Thoracic aorta (tissue), 2 donors: ENCODE measurements at regions not wholly inside any gene's neighbourhood (a gene's known extent, or its start where the extent isn't known, plus 50 kb on each side); places are given as distances from the start of the nearest gene placed in this dataset.
"Not testable (repeated sequence)": the region's sequence is repeated elsewhere in the genome, so short reads cannot be mapped to it uniquely, and the experiment has no call there.

Experiments
- ATAC-seq: fragments of 150-250 bp; one replicate; pipeline ENCODE4 v1.8.0; 2017; ENCODE audit warnings: low read depth; ENCODE audit not compliant: insufficient number of reproducible peaks, low FRiP score
- DNase-seq: peaks from one replicate; pipeline ENCODE4 v3.0.0-alpha.2; 2020; ENCODE audit warnings: low spot score
- H3K27ac ChIP-seq, 2 donors: fragments of 200-600 bp; sonication (generic); 1 replicate in 1 of 2; 2 replicates in 1 of 2; pipeline ENCODE4 v1.5.1; 2016; ENCODE audit warnings: mild to moderate bottlenecking in 2 of 2, moderate library complexity in 2 of 2
- H3K27me3 ChIP-seq: fragments of 200-600 bp; sonication (generic); replicated peaks from 2 replicates; pipeline ENCODE4 v1.6.0; 2016; ENCODE audit warnings: mild to moderate bottlenecking; ENCODE audit not compliant: insufficient read depth
- H3K36me3 ChIP-seq: fragments of 200-600 bp; sonication (generic); one replicate; pipeline ENCODE4 v1.5.1; 2016
- H3K4me1 ChIP-seq, 2 donors: fragments of 200-600 bp; sonication (generic); 1 replicate in 1 of 2; 2 replicates in 1 of 2; pipeline versions ENCODE4 v1.5.1 to v1.6.0; 2016; ENCODE audit warnings: low read depth in 2 of 2, mild to moderate bottlenecking in 1 of 2; ENCODE audit not compliant: control insufficient read depth in 1 of 2
- H3K4me3 ChIP-seq: fragments of 200-600 bp; sonication (generic); 2 replicates; pipeline ENCODE4 v1.5.1; 2016; ENCODE audit warnings: mild to moderate bottlenecking
- H3K9me3 ChIP-seq: fragments of 200-600 bp; sonication (generic); 2 replicates; pipeline ENCODE4 v1.5.1; 2016
- TF ChIP-seq, protein P1 (sequence below): fragments of 200-600 bp; sonication (generic); IDR thresholded peaks from one replicate; pipeline ENCODE4 v1.5.1; 2019; ENCODE audit warnings: antibody characterized with exemption

GRCh38 chr19:14328406-14328805, 52.8 kb upstream of the ADGRE5 start:
- DNase-seq: no peak
- TF ChIP-seq, protein P1, sequence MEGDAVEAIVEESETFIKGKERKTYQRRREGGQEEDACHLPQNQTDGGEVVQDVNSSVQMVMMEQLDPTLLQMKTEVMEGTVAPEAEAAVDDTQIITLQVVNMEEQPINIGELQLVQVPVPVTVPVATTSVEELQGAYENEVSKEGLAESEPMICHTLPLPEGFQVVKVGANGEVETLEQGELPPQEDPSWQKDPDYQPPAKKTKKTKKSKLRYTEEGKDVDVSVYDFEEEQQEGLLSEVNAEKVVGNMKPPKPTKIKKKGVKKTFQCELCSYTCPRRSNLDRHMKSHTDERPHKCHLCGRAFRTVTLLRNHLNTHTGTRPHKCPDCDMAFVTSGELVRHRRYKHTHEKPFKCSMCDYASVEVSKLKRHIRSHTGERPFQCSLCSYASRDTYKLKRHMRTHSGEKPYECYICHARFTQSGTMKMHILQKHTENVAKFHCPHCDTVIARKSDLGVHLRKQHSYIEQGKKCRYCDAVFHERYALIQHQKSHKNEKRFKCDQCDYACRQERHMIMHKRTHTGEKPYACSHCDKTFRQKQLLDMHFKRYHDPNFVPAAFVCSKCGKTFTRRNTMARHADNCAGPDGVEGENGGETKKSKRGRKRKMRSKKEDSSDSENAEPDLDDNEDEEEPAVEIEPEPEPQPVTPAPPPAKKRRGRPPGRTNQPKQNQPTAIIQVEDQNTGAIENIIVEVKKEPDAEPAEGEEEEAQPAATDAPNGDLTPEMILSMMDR: no peak
- no peaks in the 10 kb centered on the region for H3K36me3 ChIP-seq
- no peaks in the 10 kb centered on the region for H3K9me3 ChIP-seq
- peaks cover 3 to 4% of the 10 kb centered on the region in 2 donors for H3K4me1 ChIP-seq
- H3K27ac ChIP-seq: no peak overlapping the region
- no peak overlapping the region for H3K4me3 ChIP-seq
- ATAC-seq: no peak
- no peaks in the 10 kb centered on the region for H3K27me3 ChIP-seq

DNA sequence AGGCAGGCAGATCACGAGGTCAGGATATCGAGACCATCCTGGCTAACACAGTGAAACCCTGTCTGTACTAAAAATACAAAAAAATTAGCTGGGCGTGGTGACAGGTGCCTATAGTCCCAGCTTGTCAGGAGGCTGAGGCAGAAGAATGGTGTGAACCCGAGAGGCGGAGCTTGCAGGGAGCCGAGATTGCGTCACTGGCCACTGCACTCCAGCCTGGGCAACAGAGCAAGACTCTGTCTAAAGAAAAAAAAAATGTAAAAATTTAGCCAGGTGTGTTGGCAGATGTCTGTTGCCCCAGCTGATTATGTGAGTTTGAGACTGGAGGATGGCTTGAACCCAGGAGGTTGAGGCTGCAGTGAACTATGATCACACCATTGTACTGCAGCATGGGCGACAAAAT, 54.2 kb upstream of the ADGRE5 start:
- H3K27ac ChIP-seq, H3K27me3 ChIP-seq, H3K4me1 ChIP-seq, DNase-seq, H3K4me3 ChIP-seq, H3K36me3 ChIP-seq, H3K9me3 ChIP-seq, ATAC-seq: not testable (repeated sequence)

DNA sequence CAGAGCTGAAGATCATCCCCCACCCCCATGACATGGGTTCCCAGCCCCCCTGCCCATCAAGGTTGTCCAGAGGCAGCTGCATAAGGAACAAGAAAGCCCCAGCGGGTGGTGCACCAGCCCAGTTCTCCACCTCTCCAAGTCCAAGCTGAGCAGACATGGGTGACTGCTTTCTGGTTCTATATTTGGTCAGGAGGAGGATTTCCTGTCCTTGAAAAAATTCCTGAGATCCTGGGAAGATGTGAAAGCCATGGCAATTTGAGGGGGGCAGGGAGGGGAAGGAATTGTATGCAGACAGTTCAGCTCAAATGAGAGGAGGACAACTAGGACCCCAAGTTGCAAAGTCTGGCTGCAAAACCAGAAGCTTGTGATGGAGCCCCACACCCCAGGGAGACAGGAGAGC, 55.4 kb upstream of the ADGRE5 start:
- H3K4me1 ChIP-seq: no peaks in the 10 kb centered on the region
- no peak for ATAC-seq
- no peaks in the 10 kb centered on the region for H3K9me3 ChIP-seq
- no peak overlapping the region for H3K27ac ChIP-seq
- TF ChIP-seq, protein P1: no peak
- H3K27me3 ChIP-seq: no peaks in the 10 kb centered on the region
- H3K4me3 ChIP-seq: no peak overlapping the region
- no peak for DNase-seq
- H3K36me3 ChIP-seq: no peaks in the 10 kb centered on the region

DNA sequence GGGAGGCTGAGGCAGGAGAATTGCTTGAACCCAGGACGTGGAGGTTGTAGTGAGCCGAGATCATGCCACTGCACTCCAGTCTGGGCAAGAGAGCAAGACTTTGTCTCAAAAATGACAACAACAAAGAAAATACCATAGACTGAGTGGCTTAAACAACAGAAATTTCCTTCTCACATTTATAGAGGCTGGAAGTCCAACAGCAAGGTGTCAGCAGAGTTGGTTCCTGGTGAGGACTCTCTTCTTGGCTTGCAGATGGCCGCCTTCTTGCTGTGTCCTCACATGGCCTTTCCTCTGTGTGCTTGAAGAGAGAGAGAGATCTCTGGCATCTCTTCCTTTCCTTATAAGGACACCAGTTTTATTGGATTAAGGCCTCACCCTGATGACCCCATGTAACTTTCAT, 56.1 kb upstream of the ADGRE5 start:
- DNase-seq: no peak
- no peak for ATAC-seq
- Histone ChIP-seq H3K4me1 (no peaks in the 10 kb centered on the region), H3K27ac (no peak overlapping the region), H3K27me3 (no peaks in the 10 kb centered on the region), H3K4me3 (no peak overlapping the region), H3K9me3 (no peaks in the 10 kb centered on the region), H3K36me3 (no peaks in the 10 kb centered on the region)
- TF ChIP-seq, protein P1: no peak

DNA sequence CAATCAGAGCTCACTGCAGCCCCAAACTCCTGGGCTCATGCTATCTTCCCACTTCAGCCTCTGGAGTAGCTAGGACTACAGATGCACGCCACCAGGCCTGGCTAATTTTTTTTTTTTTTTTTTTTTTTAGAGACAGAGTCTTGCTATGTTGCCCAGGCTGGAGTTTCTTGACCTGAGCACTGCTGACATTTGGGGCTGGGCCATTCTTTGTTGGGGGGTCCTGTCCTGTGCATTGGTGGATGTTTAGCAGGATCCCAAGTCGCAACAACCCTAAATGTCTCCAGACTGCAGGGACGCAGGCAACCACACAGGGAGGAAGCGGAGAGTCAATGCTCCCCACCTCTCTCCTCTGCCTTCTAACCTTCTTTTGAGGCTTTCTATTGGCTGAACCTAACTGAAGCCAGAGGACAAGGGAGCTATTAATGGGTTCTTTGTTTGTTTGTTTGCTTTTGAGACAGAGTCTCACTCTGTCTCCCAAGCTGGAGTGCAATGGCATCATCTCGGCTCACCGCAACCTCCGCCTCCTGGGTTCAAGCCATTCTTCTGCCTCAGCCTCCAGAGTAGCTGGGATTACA, 58.3 kb upstream of the ADGRE5 start:
- DNase-seq: no peak
- TF ChIP-seq, protein P1: no peak
- no peaks in the 10 kb centered on the region for H3K4me1 ChIP-seq
- no peak overlapping the region for H3K4me3 ChIP-seq
- H3K36me3 ChIP-seq: no peaks in the 10 kb centered on the region
- ATAC-seq: no peak
- no peaks in the 10 kb centered on the region for H3K9me3 ChIP-seq
- H3K27me3 ChIP-seq: no peaks in the 10 kb centered on the region
- no peak overlapping the region for H3K27ac ChIP-seq

DNA sequence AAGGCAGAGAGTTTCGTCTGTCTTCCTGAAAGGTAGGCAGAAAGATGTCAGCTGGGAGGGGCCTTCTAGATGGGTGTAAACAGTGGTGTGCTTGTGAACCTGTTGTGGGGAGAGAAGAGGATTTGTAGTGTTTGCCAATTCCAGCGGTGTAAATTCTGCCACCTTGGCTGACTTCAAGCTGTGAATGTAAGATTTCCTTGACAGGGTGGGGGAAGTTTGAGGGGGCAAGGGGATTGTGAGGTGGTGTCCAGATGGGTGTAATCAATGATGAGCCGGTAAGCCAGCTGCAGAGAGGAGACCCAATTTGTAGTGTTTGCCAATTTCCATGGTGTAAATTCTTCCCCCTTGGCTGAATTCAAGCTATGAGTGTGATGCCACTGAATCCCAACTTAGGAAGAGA, 61.0 kb upstream of the ADGRE5 start:
- ATAC-seq: no peak
- no peak for DNase-seq
- Histone ChIP-seq H3K36me3 (no peaks in the 10 kb centered on the region), H3K4me1 (no peaks in the 10 kb centered on the region), H3K27ac (no peak overlapping the region), H3K4me3 (no peak overlapping the region), H3K27me3 (no peaks in the 10 kb centered on the region), H3K9me3 (no peaks in the 10 kb centered on the region)
- TF ChIP-seq, protein P1: no peak

DNA sequence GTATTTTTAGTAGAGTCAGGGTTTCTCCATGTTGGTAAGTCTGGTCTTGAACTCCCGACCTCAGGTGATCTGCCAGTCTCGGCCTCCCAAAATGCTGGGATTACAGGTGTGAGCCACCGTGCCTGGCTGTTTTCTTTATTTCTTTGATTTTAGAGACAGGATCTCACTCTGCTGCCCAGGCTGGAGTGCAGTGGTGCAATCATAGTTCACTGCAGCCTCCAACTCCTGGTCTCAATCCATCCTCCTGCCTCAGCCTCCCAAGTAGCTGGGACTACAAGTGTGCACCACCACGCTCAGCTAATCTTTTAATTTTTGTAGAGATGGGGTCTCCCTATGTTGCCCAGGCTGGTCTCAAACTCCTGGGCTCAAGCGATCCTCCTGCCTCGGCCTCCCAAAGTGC, 61.5 kb upstream of the ADGRE5 start:
- not testable (repeated sequence) for H3K27me3 ChIP-seq, H3K9me3 ChIP-seq, H3K27ac ChIP-seq, ATAC-seq, H3K4me3 ChIP-seq, DNase-seq, H3K36me3 ChIP-seq, H3K4me1 ChIP-seq
